Stimulated activated CD8-positive, alpha-beta memory T cell treated with anti-CD3 and anti-CD28 coated beads, Interleukin-2, amount 100 ng/mL, for 1 hour (primary cell): ENCODE measurements at regions not wholly inside any gene's neighbourhood (a gene's known extent, or its start where the extent isn't known, plus 50 kb on each side); places are given as distances from the start of the nearest gene placed in this dataset.

Source experiments
- DNase-seq, 2 donors: peaks; one replicate each; pipeline ENCODE4 v3.0.0-alpha.2; 2020; ENCODE audit warnings: low read depth in 2 of 2

- no peak for DNase-seq
These were observed 283.9 kb downstream of the SMOC2 start for GRCh38 chr6:168724669-168725570.

- DNase-seq, result no peak
These were observed 283.0 kb downstream of the SMOC2 start for GRCh38 chr6:168724033-168724432.

- no peak for DNase-seq
These were observed 281.4 kb downstream of the SMOC2 start for GRCh38 chr6:168722397-168722796.

- no peak for DNase-seq
These were observed 280.6 kb downstream of the SMOC2 start for GRCh38 chr6:168721571-168721970.

GRCh38 chr6:168719901-168720300 is 278.9 kb downstream of the SMOC2 start:
- no peak for DNase-seq

GRCh38 chr6:168718821-168719475 is 278.0 kb downstream of the SMOC2 start:
- no peak for DNase-seq
